ENCODE measurements at regions not wholly inside any gene's neighbourhood (a gene's known extent, or its start where the extent isn't known, plus 50 kb on each side); places are given as distances from the start of the nearest gene placed in this dataset.
A peak's percentile ranks its signal among the peaks of the same experiment; 100 is the strongest.

DNA sequence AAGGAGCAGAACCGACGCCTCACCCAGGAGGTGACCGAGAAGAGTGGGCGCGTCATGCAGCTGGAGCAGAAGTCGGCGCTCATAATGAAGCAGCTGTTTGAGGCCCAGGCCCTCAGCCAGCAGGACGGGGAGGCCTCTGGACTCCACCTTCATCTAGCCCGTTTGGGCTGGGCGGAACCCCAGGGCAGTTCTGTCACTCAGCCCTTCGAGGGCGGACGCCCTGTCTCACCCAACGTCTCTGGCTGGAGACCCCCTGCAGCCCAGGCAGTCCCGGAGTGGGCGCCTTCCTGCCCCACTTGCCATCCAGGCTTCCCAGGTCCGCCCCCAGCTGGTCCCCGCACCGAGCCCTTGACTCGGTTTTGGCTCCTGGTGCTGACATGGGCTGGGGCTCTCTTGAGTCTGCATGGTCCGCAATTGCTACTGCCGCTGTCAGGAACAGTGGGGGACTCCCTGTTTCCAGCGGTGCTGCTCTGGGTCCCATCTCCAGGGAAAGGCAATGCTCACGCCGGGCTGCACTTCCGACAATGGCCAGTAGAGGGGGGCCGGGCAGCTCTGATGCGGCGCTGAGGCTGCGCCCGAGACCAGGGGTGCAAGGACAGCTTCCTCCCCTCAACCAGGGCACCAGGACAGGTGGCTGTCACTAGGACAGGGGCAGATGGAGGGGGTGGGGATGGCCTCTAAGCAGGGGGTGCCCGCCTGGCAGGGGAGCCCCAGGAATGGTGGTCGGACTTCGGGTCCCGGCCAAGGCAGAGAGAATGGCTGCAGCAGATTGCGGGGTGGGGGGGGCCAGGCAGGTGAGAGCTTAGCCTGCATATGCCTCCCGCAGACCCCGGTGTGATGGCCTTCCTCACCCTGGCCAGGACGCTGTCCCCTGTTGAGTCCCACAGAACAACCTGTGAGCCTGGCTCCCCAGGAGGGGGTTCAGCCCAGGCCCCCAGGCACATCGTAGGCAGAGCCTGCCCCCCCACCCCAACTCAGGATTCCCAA, 71.2 kb upstream of the KCTD7 start:
- TF ChIP-seq, protein P1, sequence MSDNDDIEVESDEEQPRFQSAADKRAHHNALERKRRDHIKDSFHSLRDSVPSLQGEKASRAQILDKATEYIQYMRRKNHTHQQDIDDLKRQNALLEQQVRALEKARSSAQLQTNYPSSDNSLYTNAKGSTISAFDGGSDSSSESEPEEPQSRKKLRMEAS (IDR thresholded peaks at IDR 0.05; ENCODE audit: insufficient read depth, insufficient read length): no peak
- TF ChIP-seq CTCF (IDR thresholded peaks at IDR 0.05; ENCODE audit: extremely low read depth in 1 of 2, insufficient read depth in 1 of 2, low read depth in 1 of 2, low read length in 2 of 2): peak; percentile 82 to 96
- TF ChIP-seq POLR2A (IDR thresholded peaks at IDR 0.05; ENCODE audit: low read depth, low read length): no peak
- no peak for TF ChIP-seq POLR2AphosphoS5 (IDR thresholded peaks at IDR 0.05; ENCODE audit: insufficient read depth, low read depth, low read length)
- TF ChIP-seq EZH2 (IDR thresholded peaks at IDR 0.05; ENCODE audit: borderline replicate concordance, low read depth, low read length, severe bottlenecking): no peak
